Esophagus squamous epithelium (tissue), 4 donors: ENCODE measurements at regions not wholly inside any gene's neighbourhood (a gene's known extent, or its start where the extent isn't known, plus 50 kb on each side); places are given as distances from the start of the nearest gene placed in this dataset.

ENCODE experiments used
- CTCF ChIP-seq, 6 experiments: fragments of 450-650 bp in 4 of 6; fragments of 200-600 bp in 2 of 6; sonication (generic) in 2 of 6; IDR thresholded peaks; one replicate each; pipeline ENCODE4 v1.5.1; 2016 to 2019; ENCODE audit warnings: antibody characterized with exemption in 6 of 6, mild to moderate bottlenecking in 4 of 6, moderate library complexity in 4 of 6
- POLR2A ChIP-seq, 4 donors: fragments of 450-650 bp; IDR thresholded peaks; one replicate each; pipeline ENCODE4 v1.6.1; 2017; ENCODE audit warnings: antibody characterized with exemption in 4 of 4, mild to moderate bottlenecking in 4 of 4, moderate library complexity in 3 of 4

- TF ChIP-seq POLR2A (IDR thresholded peaks at IDR 0.05) (no peak), CTCF (IDR thresholded peaks at IDR 0.05) (no peak)
Measured at GRCh38 chr3:194982472-194982871, 288.5 kb downstream of the XXYLT1 start.
